ENCODE measurements at regions not wholly inside any gene's neighbourhood (a gene's known extent, or its start where the extent isn't known, plus 50 kb on each side); places are given as distances from the start of the nearest gene placed in this dataset.

DNA sequence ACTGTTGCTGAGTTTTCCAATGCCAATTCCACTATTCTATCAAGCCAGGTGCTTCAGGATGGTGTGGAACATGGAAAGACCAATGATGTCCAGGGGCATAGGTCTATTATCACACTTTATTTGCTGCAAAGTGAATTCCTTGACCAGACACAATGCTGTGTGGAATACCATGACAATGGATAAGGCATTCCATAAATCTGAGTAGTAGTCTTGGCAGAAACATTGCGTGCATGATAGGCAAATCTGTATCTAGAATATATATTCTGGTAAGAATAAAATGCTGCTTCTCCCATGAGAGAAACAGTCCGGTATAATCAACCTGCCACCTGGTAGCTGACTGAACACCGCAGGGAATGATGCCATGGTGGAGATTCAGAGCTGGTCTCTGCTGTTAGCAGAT lies 70.0 kb upstream of the ALDH1A3 start:
- no peaks in the 10 kb centered on the region for H3K36me3 ChIP-seq (ENCODE audit: control insufficient read depth in 2 of 2, insufficient read depth in 1 of 2, low read length in 2 of 2)
- TF ChIP-seq ZNF302 (tag by site-specific recombination; IDR thresholded peaks at IDR 0.05; ENCODE audit: low read depth) (no peak), ZNF174 (tag by site-specific recombination; IDR thresholded peaks at IDR 0.05) (no peak), ZNF423 (tag by site-specific recombination; IDR thresholded peaks at IDR 0.05) (no peak), ZNF175 (tag by site-specific recombination; IDR thresholded peaks at IDR 0.05) (no peak), ZNF530 (tag by site-specific recombination; IDR thresholded peaks at IDR 0.05; ENCODE audit: low read depth) (no peak), ZEB2 (tag by site-specific recombination; IDR thresholded peaks at IDR 0.05) (no peak), ZNF433 (tag by site-specific recombination; IDR thresholded peaks at IDR 0.05; ENCODE audit: low read depth) (no peak), ZNF184 (tag by site-specific recombination; IDR thresholded peaks at IDR 0.05) (no peak), ZNF23 (tag by site-specific recombination; IDR thresholded peaks at IDR 0.05; ENCODE audit: borderline replicate concordance) (no peak), ZNF37A (tag by site-specific recombination; IDR thresholded peaks at IDR 0.05) (no peak), INSM2 (tag by site-specific recombination; IDR thresholded peaks at IDR 0.05) (no peak), ZNF777 (tag by site-specific recombination; IDR thresholded peaks at IDR 0.05; ENCODE audit: borderline replicate concordance) (no peak), ZNF202 (tag by site-specific recombination; IDR thresholded peaks at IDR 0.05; ENCODE audit: borderline replicate concordance) (no peak), ZNF596 (tag by site-specific recombination; IDR thresholded peaks at IDR 0.05) (no peak), ZNF629 (tag by site-specific recombination; IDR thresholded peaks at IDR 0.05) (no peak)
- TF ChIP-seq, protein P1, sequence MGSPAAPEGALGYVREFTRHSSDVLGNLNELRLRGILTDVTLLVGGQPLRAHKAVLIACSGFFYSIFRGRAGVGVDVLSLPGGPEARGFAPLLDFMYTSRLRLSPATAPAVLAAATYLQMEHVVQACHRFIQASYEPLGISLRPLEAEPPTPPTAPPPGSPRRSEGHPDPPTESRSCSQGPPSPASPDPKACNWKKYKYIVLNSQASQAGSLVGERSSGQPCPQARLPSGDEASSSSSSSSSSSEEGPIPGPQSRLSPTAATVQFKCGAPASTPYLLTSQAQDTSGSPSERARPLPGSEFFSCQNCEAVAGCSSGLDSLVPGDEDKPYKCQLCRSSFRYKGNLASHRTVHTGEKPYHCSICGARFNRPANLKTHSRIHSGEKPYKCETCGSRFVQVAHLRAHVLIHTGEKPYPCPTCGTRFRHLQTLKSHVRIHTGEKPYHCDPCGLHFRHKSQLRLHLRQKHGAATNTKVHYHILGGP (tag by site-specific recombination; IDR thresholded peaks at IDR 0.05): no peak
- H3K4me3 ChIP-seq (ENCODE audit: low read depth, low read length): no peak overlapping the region
- no peaks in the 10 kb centered on the region for H3K9me3 ChIP-seq (ENCODE audit: control insufficient read depth, insufficient read depth, low read depth, low read length)
- no peak overlapping the region for H3K27ac ChIP-seq (ENCODE audit: extremely low read depth, low read depth, low read length)
- CTCF ChIA-PET: no interaction called here
- POLR2A ChIA-PET: no interaction called here
- H3K4me1 ChIP-seq (ENCODE audit: control insufficient read depth, insufficient read depth, low read length): no peaks in the 10 kb centered on the region

DNA sequence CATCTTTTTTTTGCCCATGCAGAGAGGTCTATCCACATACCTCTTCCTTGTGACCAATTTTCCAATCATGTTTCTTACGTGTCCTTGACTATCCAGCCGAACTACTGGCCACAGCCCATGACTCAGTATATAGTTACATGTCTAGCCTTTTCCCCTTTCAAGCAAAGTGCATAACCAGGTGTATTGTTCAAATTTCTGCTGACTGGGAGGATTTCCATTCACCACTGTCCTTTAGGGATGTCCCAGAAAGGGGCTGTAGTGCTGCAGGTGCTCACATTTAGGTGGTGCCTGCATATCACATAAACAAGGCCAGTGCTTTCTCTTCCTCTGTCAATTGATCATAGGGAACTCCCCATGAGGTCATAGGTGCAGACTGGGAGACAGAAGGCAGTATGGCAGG lies 69.4 kb upstream of the ALDH1A3 start:
- ChIA-PET POLR2A (no interaction called here), CTCF (no interaction called here)
- Histone ChIP-seq H3K27ac (ENCODE audit: extremely low read depth, low read depth, low read length) (no peak overlapping the region), H3K9me3 (ENCODE audit: control insufficient read depth, insufficient read depth, low read depth, low read length) (no peaks in the 10 kb centered on the region), H3K4me3 (ENCODE audit: low read depth, low read length) (no peak overlapping the region), H3K4me1 (ENCODE audit: control insufficient read depth, insufficient read depth, low read length) (no peaks in the 10 kb centered on the region), H3K36me3 (ENCODE audit: control insufficient read depth in 2 of 2, insufficient read depth in 1 of 2, low read length in 2 of 2) (no peaks in the 10 kb centered on the region)
- no peak for TF ChIP-seq ZFP41 (tag by site-specific recombination; IDR thresholded peaks at IDR 0.05; ENCODE audit: borderline replicate concordance)
- TF ChIP-seq, protein P2, sequence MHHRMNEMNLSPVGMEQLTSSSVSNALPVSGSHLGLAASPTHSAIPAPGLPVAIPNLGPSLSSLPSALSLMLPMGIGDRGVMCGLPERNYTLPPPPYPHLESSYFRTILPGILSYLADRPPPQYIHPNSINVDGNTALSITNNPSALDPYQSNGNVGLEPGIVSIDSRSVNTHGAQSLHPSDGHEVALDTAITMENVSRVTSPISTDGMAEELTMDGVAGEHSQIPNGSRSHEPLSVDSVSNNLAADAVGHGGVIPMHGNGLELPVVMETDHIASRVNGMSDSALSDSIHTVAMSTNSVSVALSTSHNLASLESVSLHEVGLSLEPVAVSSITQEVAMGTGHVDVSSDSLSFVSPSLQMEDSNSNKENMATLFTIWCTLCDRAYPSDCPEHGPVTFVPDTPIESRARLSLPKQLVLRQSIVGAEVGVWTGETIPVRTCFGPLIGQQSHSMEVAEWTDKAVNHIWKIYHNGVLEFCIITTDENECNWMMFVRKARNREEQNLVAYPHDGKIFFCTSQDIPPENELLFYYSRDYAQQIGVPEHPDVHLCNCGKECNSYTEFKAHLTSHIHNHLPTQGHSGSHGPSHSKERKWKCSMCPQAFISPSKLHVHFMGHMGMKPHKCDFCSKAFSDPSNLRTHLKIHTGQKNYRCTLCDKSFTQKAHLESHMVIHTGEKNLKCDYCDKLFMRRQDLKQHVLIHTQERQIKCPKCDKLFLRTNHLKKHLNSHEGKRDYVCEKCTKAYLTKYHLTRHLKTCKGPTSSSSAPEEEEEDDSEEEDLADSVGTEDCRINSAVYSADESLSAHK (tag by site-specific recombination; IDR thresholded peaks at IDR 0.05): no peak
- TF ChIP-seq MYNN (tag by site-specific recombination; IDR thresholded peaks at IDR 0.05; ENCODE audit: borderline replicate concordance): no peak
- TF ChIP-seq ZNF223 (tag by site-specific recombination; IDR thresholded peaks at IDR 0.05): no peak
- no peak for TF ChIP-seq ZNF626 (tag by site-specific recombination; IDR thresholded peaks at IDR 0.05)
- no peak for TF ChIP-seq ZNF629 (tag by site-specific recombination; IDR thresholded peaks at IDR 0.05)
- no peak for TF ChIP-seq ZNF16 (tag by site-specific recombination; IDR thresholded peaks at IDR 0.05; ENCODE audit: low read depth)
- TF ChIP-seq, protein P3, sequence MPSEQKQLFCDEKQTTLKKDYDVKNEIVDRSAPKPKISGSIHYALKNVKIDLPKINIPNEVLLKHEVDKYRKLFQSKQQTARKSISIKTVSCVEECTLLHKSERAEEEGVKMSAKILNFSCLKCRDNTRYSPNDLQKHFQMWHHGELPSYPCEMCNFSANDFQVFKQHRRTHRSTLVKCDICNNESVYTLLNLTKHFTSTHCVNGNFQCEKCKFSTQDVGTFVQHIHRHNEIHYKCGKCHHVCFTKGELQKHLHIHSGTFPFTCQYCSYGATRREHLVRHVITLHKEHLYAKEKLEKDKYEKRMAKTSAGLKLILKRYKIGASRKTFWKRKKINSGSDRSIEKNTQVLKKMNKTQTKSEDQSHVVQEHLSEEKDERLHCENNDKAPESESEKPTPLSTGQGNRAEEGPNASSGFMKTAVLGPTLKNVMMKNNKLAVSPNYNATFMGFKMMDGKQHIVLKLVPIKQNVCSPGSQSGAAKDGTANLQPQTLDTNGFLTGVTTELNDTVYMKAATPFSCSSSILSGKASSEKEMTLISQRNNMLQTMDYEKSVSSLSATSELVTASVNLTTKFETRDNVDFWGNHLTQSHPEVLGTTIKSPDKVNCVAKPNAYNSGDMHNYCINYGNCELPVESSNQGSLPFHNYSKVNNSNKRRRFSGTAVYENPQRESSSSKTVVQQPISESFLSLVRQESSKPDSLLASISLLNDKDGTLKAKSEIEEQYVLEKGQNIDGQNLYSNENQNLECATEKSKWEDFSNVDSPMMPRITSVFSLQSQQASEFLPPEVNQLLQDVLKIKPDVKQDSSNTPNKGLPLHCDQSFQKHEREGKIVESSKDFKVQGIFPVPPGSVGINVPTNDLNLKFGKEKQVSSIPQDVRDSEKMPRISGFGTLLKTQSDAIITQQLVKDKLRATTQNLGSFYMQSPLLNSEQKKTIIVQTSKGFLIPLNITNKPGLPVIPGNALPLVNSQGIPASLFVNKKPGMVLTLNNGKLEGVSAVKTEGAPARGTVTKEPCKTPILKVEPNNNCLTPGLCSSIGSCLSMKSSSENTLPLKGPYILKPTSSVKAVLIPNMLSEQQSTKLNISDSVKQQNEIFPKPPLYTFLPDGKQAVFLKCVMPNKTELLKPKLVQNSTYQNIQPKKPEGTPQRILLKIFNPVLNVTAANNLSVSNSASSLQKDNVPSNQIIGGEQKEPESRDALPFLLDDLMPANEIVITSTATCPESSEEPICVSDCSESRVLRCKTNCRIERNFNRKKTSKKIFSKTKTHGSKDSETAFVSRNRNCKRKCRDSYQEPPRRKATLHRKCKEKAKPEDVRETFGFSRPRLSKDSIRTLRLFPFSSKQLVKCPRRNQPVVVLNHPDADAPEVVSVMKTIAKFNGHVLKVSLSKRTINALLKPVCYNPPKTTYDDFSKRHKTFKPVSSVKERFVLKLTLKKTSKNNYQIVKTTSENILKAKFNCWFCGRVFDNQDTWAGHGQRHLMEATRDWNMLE (tag by site-specific recombination; conservative IDR thresholded peaks at IDR 0.05; ENCODE audit: low read depth): no peak
- no peak for TF ChIP-seq ZNF600 (tag by site-specific recombination; IDR thresholded peaks at IDR 0.05)
- TF ChIP-seq ZNF549 (tag by site-specific recombination; IDR thresholded peaks at IDR 0.05): no peak
- TF ChIP-seq ZNF529 (tag by site-specific recombination; IDR thresholded peaks at IDR 0.05; ENCODE audit: insufficient replicate concordance): no peak
- no peak for TF ChIP-seq SCRT2 (tag by site-specific recombination; IDR thresholded peaks at IDR 0.05)

Measured in HEK293 (cell line).